ENCODE measurements at regions not wholly inside any gene's neighbourhood (a gene's known extent, or its start where the extent isn't known, plus 50 kb on each side); places are given as distances from the start of the nearest gene placed in this dataset.
"Not testable (repeated sequence)": the region's sequence is repeated elsewhere in the genome, so short reads cannot be mapped to it uniquely, and the experiment has no call there.

DNA sequence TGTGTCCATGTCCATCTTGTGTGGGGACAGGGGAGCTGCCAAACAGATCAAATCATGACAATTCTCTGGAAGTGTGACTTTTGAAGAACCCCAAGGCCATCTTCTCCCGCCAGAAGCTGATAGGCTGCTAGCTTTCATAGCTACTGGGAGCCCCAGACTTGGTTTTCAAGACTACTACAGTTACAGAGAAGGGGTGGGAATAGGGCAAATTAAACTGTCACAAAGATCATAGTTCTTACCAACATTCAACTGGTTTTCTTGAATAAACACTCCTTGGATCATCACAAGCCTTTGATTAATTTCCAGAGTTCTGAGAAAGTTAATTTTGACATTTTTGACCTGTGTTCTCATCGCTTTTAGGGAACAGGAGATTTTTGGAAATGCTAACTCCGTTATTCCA lies 67.8 kb upstream of the FARP1 start:
- no peaks in the 10 kb centered on the region for H3K9me3 ChIP-seq (ENCODE audit: low read depth)
- H3K27ac ChIP-seq, result no peak overlapping the region
- no peaks in the 10 kb centered on the region for H3K9me2 ChIP-seq (replicated peaks; ENCODE audit: insufficient read depth)
- no peak for DNase-seq (ENCODE audit: low spot score)
- no peaks in the 10 kb centered on the region for H3K79me2 ChIP-seq
- no peaks in the 10 kb centered on the region for H3K4me1 ChIP-seq (ENCODE audit: insufficient read depth)
- no peaks in the 10 kb centered on the region for H4K20me1 ChIP-seq (ENCODE audit: insufficient read depth, poor library complexity, severe bottlenecking)
- H3K36me3 ChIP-seq (replicated peaks; ENCODE audit: insufficient read depth, low read depth), result no peaks in the 10 kb centered on the region
- WGBS (ENCODE audit: low lambda C conversion rate, missing lambda C conversion rate), result 63% methylated on average over 3 of the region's 3 CpGs
- no peak overlapping the region for H2AFZ ChIP-seq
- no peak for TF ChIP-seq EZH2phosphoT487 (IDR thresholded peaks at IDR 0.05; ENCODE audit: low read depth, severe bottlenecking, unreplicated experiment)
- no peak for TF ChIP-seq EZH2 (IDR thresholded peaks at IDR 0.05; ENCODE audit: borderline replicate concordance)
- TF ChIP-seq CTCF (IDR thresholded peaks at IDR 0.05; ENCODE audit: poor library complexity), result no peak
- H3K27me3 ChIP-seq, result no peaks in the 10 kb centered on the region
- H3K4me3 ChIP-seq, result no peak overlapping the region
- H3K4me2 ChIP-seq, result no peak overlapping the region

GRCh38 chr13:98076309-98076708 lies 66.6 kb upstream of the FARP1 start:
- not testable (repeated sequence) for H2AFZ ChIP-seq; H4K20me1 ChIP-seq (ENCODE audit: insufficient read depth, poor library complexity, severe bottlenecking); H3K4me3 ChIP-seq; H3K4me1 ChIP-seq (ENCODE audit: insufficient read depth); H3K9me3 ChIP-seq (ENCODE audit: low read depth); H3K79me2 ChIP-seq; H3K36me3 ChIP-seq (replicated peaks; ENCODE audit: insufficient read depth, low read depth); H3K4me2 ChIP-seq; H3K9me2 ChIP-seq (replicated peaks; ENCODE audit: insufficient read depth); H3K27me3 ChIP-seq; DNase-seq (ENCODE audit: low spot score)
- 97% methylated on average over 15 of the region's 25 CpGs for WGBS (ENCODE audit: low lambda C conversion rate, missing lambda C conversion rate)
- peak overlapping the region; percentile 16 for H3K27ac ChIP-seq

DNA sequence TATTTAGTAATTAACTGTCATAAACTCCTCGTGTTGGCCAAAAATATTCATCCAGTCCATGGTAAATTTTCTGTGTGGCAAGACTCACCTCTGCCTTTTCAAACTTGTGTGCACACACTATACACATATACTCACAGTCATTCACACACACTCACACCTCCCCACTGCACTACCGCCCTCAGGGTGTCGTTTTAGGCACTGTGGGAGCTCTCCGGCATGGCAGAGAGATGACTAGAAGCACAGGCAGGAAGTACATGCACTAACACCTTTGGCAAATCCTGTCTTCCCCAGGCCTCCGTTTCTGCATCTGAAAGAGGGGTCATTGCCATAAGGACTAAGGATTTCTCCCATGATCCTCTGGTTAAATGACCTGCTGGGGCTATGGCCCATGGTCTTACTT lies 62.6 kb upstream of the FARP1 start:
- no peaks in the 10 kb centered on the region for H3K27me3 ChIP-seq
- no peaks in the 10 kb centered on the region for H3K4me1 ChIP-seq (ENCODE audit: insufficient read depth)
- no peaks in the 10 kb centered on the region for H4K20me1 ChIP-seq (ENCODE audit: insufficient read depth, poor library complexity, severe bottlenecking)
- H3K79me2 ChIP-seq, result no peaks in the 10 kb centered on the region
- 71% methylated on average over 5 of the region's 5 CpGs for WGBS (ENCODE audit: low lambda C conversion rate, missing lambda C conversion rate)
- no peak for TF ChIP-seq EZH2 (IDR thresholded peaks at IDR 0.05; ENCODE audit: borderline replicate concordance)
- no peak for TF ChIP-seq CTCF (IDR thresholded peaks at IDR 0.05; ENCODE audit: poor library complexity)
- TF ChIP-seq EZH2phosphoT487 (IDR thresholded peaks at IDR 0.05; ENCODE audit: low read depth, severe bottlenecking, unreplicated experiment), result no peak
- no peaks in the 10 kb centered on the region for H3K9me2 ChIP-seq (replicated peaks; ENCODE audit: insufficient read depth)
- H3K27ac ChIP-seq, result no peak overlapping the region
- H3K4me3 ChIP-seq, result no peak overlapping the region
- no peak for DNase-seq (ENCODE audit: low spot score)
- H3K36me3 ChIP-seq (replicated peaks; ENCODE audit: insufficient read depth, low read depth), result no peaks in the 10 kb centered on the region
- no peaks in the 10 kb centered on the region for H3K9me3 ChIP-seq (ENCODE audit: low read depth)
- H2AFZ ChIP-seq, result no peak overlapping the region
- no peak overlapping the region for H3K4me2 ChIP-seq

- H3K4me1 ChIP-seq (ENCODE audit: insufficient read depth), result no peaks in the 10 kb centered on the region
- 64% methylated on average over 6 of the region's 6 CpGs for WGBS (ENCODE audit: low lambda C conversion rate, missing lambda C conversion rate)
- TF ChIP-seq EZH2phosphoT487 (IDR thresholded peaks at IDR 0.05; ENCODE audit: low read depth, severe bottlenecking, unreplicated experiment), result no peak
- no peak for TF ChIP-seq CTCF (IDR thresholded peaks at IDR 0.05; ENCODE audit: poor library complexity)
- TF ChIP-seq EZH2 (IDR thresholded peaks at IDR 0.05; ENCODE audit: borderline replicate concordance), result no peak
- H3K9me2 ChIP-seq (replicated peaks; ENCODE audit: insufficient read depth), result no peaks in the 10 kb centered on the region
- H3K27ac ChIP-seq, result no peak overlapping the region
- no peaks in the 10 kb centered on the region for H4K20me1 ChIP-seq (ENCODE audit: insufficient read depth, poor library complexity, severe bottlenecking)
- no peaks in the 10 kb centered on the region for H3K27me3 ChIP-seq
- H3K36me3 ChIP-seq (replicated peaks; ENCODE audit: insufficient read depth, low read depth), result no peaks in the 10 kb centered on the region
- H3K4me3 ChIP-seq, result no peak overlapping the region
- peak; percentile 11 for DNase-seq (ENCODE audit: low spot score)
- H3K9me3 ChIP-seq (ENCODE audit: low read depth), result no peaks in the 10 kb centered on the region
- no peak overlapping the region for H3K4me2 ChIP-seq
- no peak overlapping the region for H2AFZ ChIP-seq
- H3K79me2 ChIP-seq, result no peaks in the 10 kb centered on the region
Measured at GRCh38 chr13:98083507-98083906, 59.4 kb upstream of the FARP1 start.

Data from hepatocyte (in vitro differentiated cells).